SU-DHL-6 (cell line): ENCODE measurements at regions not wholly inside any gene's neighbourhood (a gene's known extent, or its start where the extent isn't known, plus 50 kb on each side); places are given as distances from the start of the nearest gene placed in this dataset.

ENCODE experiments used
- H2AFZ ChIP-seq: fragments of 200-600 bp; sonication (generic); 2 replicates; pipeline ENCODE4 v1.6.1; 2014; ENCODE audit warnings: low read depth, mild to moderate bottlenecking, moderate library complexity, mixed read lengths, antibody characterized with exemption, low read length; ENCODE audit not compliant: severe bottlenecking
- H3F3A ChIP-seq: fragments of 200-600 bp; shearing (Covaris generic); 2 replicates; pipeline ENCODE4 v1.6.0; 2016; ENCODE audit warnings: antibody characterized with exemption, mild to moderate bottlenecking; ENCODE audit not compliant: insufficient read depth
- H3K27ac ChIP-seq: fragments of 200-600 bp; sonication (generic); 2 replicates; pipeline ENCODE4 v1.5.1; 2016; ENCODE audit warnings: low read depth, mild to moderate bottlenecking, low read length, moderate library complexity, mixed read lengths
- H3K27me3 ChIP-seq: fragments of 200-600 bp; sonication (generic), shearing (Covaris generic); 2 replicates; pipeline ENCODE4 v1.6.0; 2014; ENCODE audit warnings: mild to moderate bottlenecking, low read length
- H3K36me3 ChIP-seq: fragments of 200-600 bp; sonication (generic); 2 replicates; pipeline ENCODE4 v1.6.1; 2014; ENCODE audit warnings: mild to moderate bottlenecking, low read length, mixed read lengths
- H3K4me2 ChIP-seq: fragments of 300-600, 200-600 bp; shearing (Covaris generic), sonication (generic); 2 replicates; pipeline ENCODE4 v1.6.0; 2014; ENCODE audit warnings: low read length, low read depth, mild to moderate bottlenecking; ENCODE audit not compliant: poor library complexity, severe bottlenecking
- H3K4me3 ChIP-seq: fragments of 200-600 bp; sonication (generic); 2 replicates; pipeline ENCODE4 v1.5.1; 2014; ENCODE audit warnings: antibody characterized with exemption, low read length, mild to moderate bottlenecking, mixed read lengths; ENCODE audit not compliant: insufficient read depth, poor library complexity, severe bottlenecking
- H3K79me2 ChIP-seq: fragments of 200-600 bp; sonication (generic); 2 replicates; pipeline ENCODE4 v1.6.1; 2014; ENCODE audit warnings: mild to moderate bottlenecking, low read length, moderate library complexity; ENCODE audit not compliant: insufficient read depth
- H3K9ac ChIP-seq: fragments of 200-600 bp; sonication (generic); 2 replicates; pipeline ENCODE4 v1.7.0; 2014; ENCODE audit warnings: mild to moderate bottlenecking, low read length
- H3K9me2 ChIP-seq: fragments of 200-600 bp; sonication (generic); replicated peaks from 2 replicates; pipeline ENCODE4 v1.6.1; 2014; ENCODE audit warnings: low read length; ENCODE audit not compliant: insufficient read depth
- H3K9me3 ChIP-seq: fragments of 200-600 bp; sonication (generic); 2 replicates; pipeline ENCODE4 v1.6.1; 2014; ENCODE audit warnings: low read length, mixed read lengths; ENCODE audit not compliant: insufficient read depth
- H4K20me1 ChIP-seq: fragments of 200-600 bp; sonication (generic); 2 replicates; pipeline ENCODE4 v1.6.1; 2014; ENCODE audit warnings: low read depth, mild to moderate bottlenecking, antibody characterized with exemption, low read length, moderate library complexity, mixed read lengths
- EZH2phosphoT487 ChIP-seq: fragments of 200-600 bp; sonication (generic), shearing (Covaris generic); conservative IDR thresholded peaks from 2 replicates; pipeline ENCODE4 v1.6.1; 2018; ENCODE audit warnings: mild to moderate bottlenecking, antibody characterized with exemption, low read length, moderate library complexity, mixed read lengths
- TF ChIP-seq, protein P1 (sequence below): fragments of 200-600 bp; sonication (generic); IDR thresholded peaks from one replicate; pipeline ENCODE4 v1.5.1; 2017; ENCODE audit warnings: antibody characterized with exemption, mild to moderate bottlenecking, low read length, moderate library complexity; ENCODE audit not compliant: insufficient read depth, poor library complexity, severe bottlenecking

GRCh38 chr5:72566746-72567145, 59.5 kb upstream of the ZNF366 start:
- no peaks in the 10 kb centered on the region for H3K27me3 ChIP-seq
- no peaks in the 10 kb centered on the region for H3F3A ChIP-seq
- no peak overlapping the region for H3K27ac ChIP-seq
- H2AFZ ChIP-seq = no peak overlapping the region
- H3K4me3 ChIP-seq = no peak overlapping the region
- no peaks in the 10 kb centered on the region for H4K20me1 ChIP-seq
- no peaks in the 10 kb centered on the region for H3K36me3 ChIP-seq
- H3K9ac ChIP-seq = no peak overlapping the region
- no peak overlapping the region for H3K4me2 ChIP-seq
- TF ChIP-seq, protein P1, sequence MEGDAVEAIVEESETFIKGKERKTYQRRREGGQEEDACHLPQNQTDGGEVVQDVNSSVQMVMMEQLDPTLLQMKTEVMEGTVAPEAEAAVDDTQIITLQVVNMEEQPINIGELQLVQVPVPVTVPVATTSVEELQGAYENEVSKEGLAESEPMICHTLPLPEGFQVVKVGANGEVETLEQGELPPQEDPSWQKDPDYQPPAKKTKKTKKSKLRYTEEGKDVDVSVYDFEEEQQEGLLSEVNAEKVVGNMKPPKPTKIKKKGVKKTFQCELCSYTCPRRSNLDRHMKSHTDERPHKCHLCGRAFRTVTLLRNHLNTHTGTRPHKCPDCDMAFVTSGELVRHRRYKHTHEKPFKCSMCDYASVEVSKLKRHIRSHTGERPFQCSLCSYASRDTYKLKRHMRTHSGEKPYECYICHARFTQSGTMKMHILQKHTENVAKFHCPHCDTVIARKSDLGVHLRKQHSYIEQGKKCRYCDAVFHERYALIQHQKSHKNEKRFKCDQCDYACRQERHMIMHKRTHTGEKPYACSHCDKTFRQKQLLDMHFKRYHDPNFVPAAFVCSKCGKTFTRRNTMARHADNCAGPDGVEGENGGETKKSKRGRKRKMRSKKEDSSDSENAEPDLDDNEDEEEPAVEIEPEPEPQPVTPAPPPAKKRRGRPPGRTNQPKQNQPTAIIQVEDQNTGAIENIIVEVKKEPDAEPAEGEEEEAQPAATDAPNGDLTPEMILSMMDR = no peak
- no peak for TF ChIP-seq EZH2phosphoT487
- H3K79me2 ChIP-seq = no peaks in the 10 kb centered on the region
- H3K9me2 ChIP-seq = no peaks in the 10 kb centered on the region
- H3K9me3 ChIP-seq = no peaks in the 10 kb centered on the region

DNA sequence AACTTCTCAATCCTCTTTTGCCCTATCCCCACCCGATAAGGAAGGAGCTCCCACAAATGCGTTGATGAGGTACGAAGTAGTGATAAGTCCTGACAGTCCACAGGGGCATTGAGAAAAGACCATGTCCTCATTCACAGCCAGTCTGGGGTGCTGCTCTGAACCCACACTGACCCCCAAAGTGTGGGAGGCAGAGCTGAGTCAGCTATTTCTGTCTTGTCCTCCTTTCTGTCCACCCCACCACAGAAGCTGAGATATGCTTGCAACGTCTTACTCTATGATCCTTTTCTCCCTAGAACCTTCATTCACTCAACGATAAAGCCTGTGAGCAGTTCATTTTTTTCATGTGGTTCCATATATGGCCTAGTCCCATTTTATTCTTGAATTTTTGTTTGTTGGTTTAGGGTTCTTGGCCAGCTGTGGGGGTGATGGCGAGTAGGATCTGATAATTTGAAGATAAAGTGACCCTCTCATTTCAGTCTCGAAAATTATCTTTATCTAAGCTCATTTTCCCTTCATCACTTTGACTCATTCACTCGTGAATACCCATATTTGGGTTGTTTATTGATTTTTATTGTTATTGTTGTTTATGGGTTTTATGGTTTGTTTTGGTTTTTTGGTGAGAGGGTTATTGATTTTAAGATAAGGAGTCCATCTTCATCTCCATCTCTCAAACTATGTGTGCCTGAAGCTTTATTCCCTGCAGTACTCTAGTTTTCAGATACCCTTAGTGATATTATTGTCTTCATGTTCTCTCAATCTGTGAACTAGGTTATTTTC, 58.5 kb upstream of the ZNF366 start:
- Histone ChIP-seq H3K27ac (no peak overlapping the region), H3K9me3 (no peaks in the 10 kb centered on the region), H3K4me2 (no peak overlapping the region), H2AFZ (no peak overlapping the region), H3K4me3 (no peak overlapping the region), H3K9ac (no peak overlapping the region), H4K20me1 (no peaks in the 10 kb centered on the region), H3K9me2 (no peaks in the 10 kb centered on the region), H3K27me3 (no peaks in the 10 kb centered on the region), H3K36me3 (no peaks in the 10 kb centered on the region), H3F3A (no peaks in the 10 kb centered on the region), H3K79me2 (no peaks in the 10 kb centered on the region)
- TF ChIP-seq EZH2phosphoT487 = no peak
- TF ChIP-seq, protein P1 = no peak

DNA sequence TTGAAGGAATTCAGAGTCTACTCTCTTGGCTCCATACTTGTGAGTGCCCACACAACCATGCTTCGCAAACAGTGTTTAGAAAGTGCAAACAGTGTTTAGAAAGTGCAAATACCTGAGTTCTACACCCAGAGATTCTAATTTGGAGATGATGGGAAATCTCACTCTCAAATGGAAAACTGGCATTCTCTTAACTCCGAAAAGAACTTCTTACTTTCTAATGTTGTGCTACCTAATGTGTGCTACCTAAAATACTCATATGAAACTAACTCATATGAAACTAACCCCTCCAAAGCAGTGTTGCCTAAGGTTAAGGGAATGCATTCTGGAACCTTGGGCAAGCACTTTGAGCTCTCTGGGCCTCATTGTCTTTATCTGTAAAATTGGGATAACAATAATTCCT, 55.5 kb upstream of the ZNF366 start:
- Histone ChIP-seq H3K27ac (no peak overlapping the region), H3K9me2 (no peaks in the 10 kb centered on the region), H3K9me3 (no peaks in the 10 kb centered on the region), H3K79me2 (no peaks in the 10 kb centered on the region), H3K36me3 (no peaks in the 10 kb centered on the region), H4K20me1 (no peaks in the 10 kb centered on the region), H3F3A (no peaks in the 10 kb centered on the region), H3K27me3 (no peaks in the 10 kb centered on the region), H2AFZ (no peak overlapping the region), H3K9ac (no peak overlapping the region), H3K4me2 (no peak overlapping the region), H3K4me3 (no peak overlapping the region)
- TF ChIP-seq, protein P1 = no peak
- no peak for TF ChIP-seq EZH2phosphoT487
